HEK293T (cell line): ENCODE measurements at regions not wholly inside any gene's neighbourhood (a gene's known extent, or its start where the extent isn't known, plus 50 kb on each side); places are given as distances from the start of the nearest gene placed in this dataset.

ENCODE experiments used
- CTCF ChIA-PET: fragments of 350-600 bp; formaldehyde crosslinking; extraction: SDS; loops from one replicate; lab custom pipeline; 2021; ENCODE audit warnings: antibody characterized with exemption, inconsistent platforms; lab: Yijun Ruan, JAX
- POLR2A ChIA-PET: fragments of 350-600 bp; formaldehyde crosslinking; extraction: SDS; loops from one replicate; lab custom pipeline; 2020; ENCODE audit warnings: antibody characterized with exemption, inconsistent platforms; lab: Yijun Ruan, JAX
- DNase-seq: peaks from one replicate; pipeline ENCODE4 v3.0.0; 2012; ENCODE audit warnings: mixed read lengths; ENCODE audit errors: extremely low spot score
- ARNT ChIP-seq: fragments of 450-650 bp; IDR thresholded peaks from 2 replicates; pipeline ENCODE4 v1.6.1; 2017; ENCODE audit warnings: mild to moderate bottlenecking
- BHLHE40 ChIP-seq: fragments of 450-650 bp; IDR thresholded peaks from 2 replicates; pipeline ENCODE4 v1.6.1; 2016; ENCODE audit warnings: mild to moderate bottlenecking, moderate library complexity, borderline replicate concordance
- CTBP1 ChIP-seq: fragments of 450-650 bp; IDR thresholded peaks from 2 replicates; pipeline ENCODE4 v1.6.1; 2016; ENCODE audit warnings: borderline replicate concordance
- ELF4 ChIP-seq: fragments of 450-650 bp; IDR thresholded peaks from 2 replicates; pipeline ENCODE4 v1.6.1; 2017; ENCODE audit warnings: antibody characterized with exemption
- FOXA1 ChIP-seq: fragments of 450-650 bp; IDR thresholded peaks from 2 replicates; pipeline ENCODE4 v1.6.1; 2016; ENCODE audit warnings: mild to moderate bottlenecking
- FOXK2 ChIP-seq: fragments of 450-650 bp; IDR thresholded peaks from 2 replicates; pipeline ENCODE4 v1.6.1; 2016; ENCODE audit warnings: mild to moderate bottlenecking
- FOXM1 ChIP-seq: fragments of 450-650 bp; IDR thresholded peaks from 2 replicates; pipeline ENCODE4 v1.6.1; 2017; ENCODE audit warnings: mild to moderate bottlenecking, borderline replicate concordance
- HDGF ChIP-seq: fragments of 450-650 bp; IDR thresholded peaks from 2 replicates; pipeline ENCODE4 v1.6.1; 2017; ENCODE audit warnings: antibody characterized with exemption, borderline replicate concordance
- L3MBTL2 ChIP-seq: fragments of 450-650 bp; conservative IDR thresholded peaks from 2 replicates; pipeline ENCODE4 v1.6.1; 2016; ENCODE audit warnings: mild to moderate bottlenecking
- LEF1 ChIP-seq: fragments of 450-650 bp; IDR thresholded peaks from 2 replicates; pipeline ENCODE4 v1.6.1; 2017; ENCODE audit warnings: mild to moderate bottlenecking, borderline replicate concordance
- NFRKB ChIP-seq: fragments of 450-650 bp; IDR thresholded peaks from 2 replicates; pipeline ENCODE4 v1.6.1; 2016; ENCODE audit warnings: mild to moderate bottlenecking, moderate library complexity
- SP1 ChIP-seq: fragments of 450-650 bp; IDR thresholded peaks from 2 replicates; pipeline ENCODE4 v1.6.1; 2017
- SUZ12 ChIP-seq: fragments of 450-650 bp; IDR thresholded peaks from 2 replicates; pipeline ENCODE4 v1.6.1; 2016; ENCODE audit warnings: mild to moderate bottlenecking
- TARDBP ChIP-seq: fragments of 450-650 bp; IDR thresholded peaks from 2 replicates; pipeline ENCODE4 v1.6.1; 2016
- ZNF384 ChIP-seq: fragments of 450-650 bp; IDR thresholded peaks from 2 replicates; pipeline ENCODE4 v1.6.1; 2016
- TF ChIP-seq, protein P1 (sequence below): fragments of 450-650 bp; IDR thresholded peaks from 2 replicates; pipeline ENCODE4 v1.6.1; 2016

DNA sequence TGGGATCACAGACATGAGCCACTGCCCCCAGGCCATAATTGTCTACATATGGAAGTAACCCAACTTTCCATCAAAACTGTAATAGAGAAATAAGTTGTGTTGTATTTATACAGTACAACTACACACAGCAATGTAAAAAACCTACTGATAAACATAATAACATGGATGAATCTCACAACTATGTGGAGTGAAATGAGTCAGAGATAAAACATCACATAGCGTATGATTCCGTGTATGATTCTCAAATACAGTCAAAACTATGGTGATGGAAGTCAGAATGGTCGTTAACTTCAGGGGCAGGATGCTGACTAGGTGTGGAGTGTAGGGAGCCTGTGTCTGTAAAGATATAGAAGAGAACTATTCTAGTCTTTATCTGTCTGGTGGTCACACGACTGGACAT lies 332.7 kb upstream of the SLCO3A1 start:
- ChIA-PET CTCF (no interaction called here), POLR2A (no interaction called here)
- DNase-seq, result no peak
- no peak for TF ChIP-seq ARNT
- no peak for TF ChIP-seq FOXM1
- TF ChIP-seq BHLHE40, result no peak
- TF ChIP-seq L3MBTL2, result no peak
- no peak for TF ChIP-seq NFRKB
- TF ChIP-seq LEF1, result no peak
- TF ChIP-seq, protein P1, sequence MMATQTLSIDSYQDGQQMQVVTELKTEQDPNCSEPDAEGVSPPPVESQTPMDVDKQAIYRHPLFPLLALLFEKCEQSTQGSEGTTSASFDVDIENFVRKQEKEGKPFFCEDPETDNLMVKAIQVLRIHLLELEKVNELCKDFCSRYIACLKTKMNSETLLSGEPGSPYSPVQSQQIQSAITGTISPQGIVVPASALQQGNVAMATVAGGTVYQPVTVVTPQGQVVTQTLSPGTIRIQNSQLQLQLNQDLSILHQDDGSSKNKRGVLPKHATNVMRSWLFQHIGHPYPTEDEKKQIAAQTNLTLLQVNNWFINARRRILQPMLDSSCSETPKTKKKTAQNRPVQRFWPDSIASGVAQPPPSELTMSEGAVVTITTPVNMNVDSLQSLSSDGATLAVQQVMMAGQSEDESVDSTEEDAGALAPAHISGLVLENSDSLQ, result no peak
- TF ChIP-seq ZNF384, result no peak
- no peak for TF ChIP-seq TARDBP
- TF ChIP-seq FOXK2, result no peak
- TF ChIP-seq SUZ12, result no peak
- no peak for TF ChIP-seq HDGF
- TF ChIP-seq CTBP1, result no peak
- no peak for TF ChIP-seq SP1
- no peak for TF ChIP-seq ELF4
- TF ChIP-seq FOXA1, result no peak

DNA sequence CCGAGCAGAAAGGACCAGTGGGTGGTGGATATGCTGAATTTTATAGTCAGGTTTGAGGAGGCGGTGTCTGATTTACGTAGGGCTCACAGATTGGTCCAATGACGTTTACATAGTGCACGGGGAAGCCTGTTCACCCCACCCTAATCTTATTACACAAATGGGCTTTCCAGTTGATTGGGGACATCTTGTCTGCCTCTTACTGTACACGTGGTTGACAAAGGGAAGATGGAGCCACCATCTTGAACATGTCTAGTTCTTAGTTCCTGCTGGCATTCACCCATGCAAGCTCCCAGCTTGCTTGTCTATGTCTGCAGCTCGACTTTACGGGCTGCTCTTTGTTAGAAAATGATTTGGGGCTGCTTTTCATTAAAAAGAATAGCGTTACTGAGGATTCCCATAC lies 332.0 kb upstream of the SLCO3A1 start:
- ChIA-PET POLR2A (no interaction called here), CTCF (no interaction called here)
- TF ChIP-seq SP1 (no peak), L3MBTL2 (no peak), TARDBP (no peak), HDGF (no peak), ARNT (no peak), ELF4 (no peak), FOXK2 (no peak), SUZ12 (no peak), FOXM1 (no peak), LEF1 (no peak), CTBP1 (no peak), NFRKB (no peak), BHLHE40 (no peak), FOXA1 (no peak), ZNF384 (no peak)
- TF ChIP-seq, protein P1, result no peak
- no peak for DNase-seq

DNA sequence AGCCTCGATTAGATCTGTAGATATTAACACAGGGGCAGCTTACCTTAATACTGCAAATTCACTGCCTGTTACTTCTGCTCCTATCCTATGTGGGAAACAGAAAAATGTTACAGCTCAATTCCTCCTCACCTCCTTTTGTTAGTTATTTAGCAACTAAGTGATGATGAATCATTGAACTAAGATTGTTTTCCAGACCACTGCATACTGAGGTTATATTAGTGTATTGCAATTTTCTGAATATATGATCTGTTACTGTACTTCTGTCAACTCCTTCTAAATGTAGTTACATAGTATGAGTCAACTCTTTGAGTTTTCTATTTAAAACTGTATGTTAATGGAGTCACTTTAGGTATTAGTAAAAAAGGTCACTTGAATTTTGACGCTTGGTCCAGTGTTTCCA lies 331.5 kb upstream of the SLCO3A1 start:
- POLR2A ChIA-PET, result no interaction called here
- no peak for TF ChIP-seq TARDBP
- no peak for TF ChIP-seq BHLHE40
- no peak for TF ChIP-seq FOXK2
- TF ChIP-seq HDGF, result no peak
- no peak for TF ChIP-seq SP1
- no peak for TF ChIP-seq NFRKB
- no peak for TF ChIP-seq ZNF384
- no peak for TF ChIP-seq ELF4
- no peak for TF ChIP-seq FOXM1
- TF ChIP-seq SUZ12, result no peak
- TF ChIP-seq, protein P1, result no peak
- no peak for TF ChIP-seq LEF1
- no peak for TF ChIP-seq ARNT
- no peak for TF ChIP-seq FOXA1
- no peak for TF ChIP-seq L3MBTL2
- no peak for TF ChIP-seq CTBP1
- CTCF ChIA-PET, result no interaction called here
- DNase-seq, result no peak

DNA sequence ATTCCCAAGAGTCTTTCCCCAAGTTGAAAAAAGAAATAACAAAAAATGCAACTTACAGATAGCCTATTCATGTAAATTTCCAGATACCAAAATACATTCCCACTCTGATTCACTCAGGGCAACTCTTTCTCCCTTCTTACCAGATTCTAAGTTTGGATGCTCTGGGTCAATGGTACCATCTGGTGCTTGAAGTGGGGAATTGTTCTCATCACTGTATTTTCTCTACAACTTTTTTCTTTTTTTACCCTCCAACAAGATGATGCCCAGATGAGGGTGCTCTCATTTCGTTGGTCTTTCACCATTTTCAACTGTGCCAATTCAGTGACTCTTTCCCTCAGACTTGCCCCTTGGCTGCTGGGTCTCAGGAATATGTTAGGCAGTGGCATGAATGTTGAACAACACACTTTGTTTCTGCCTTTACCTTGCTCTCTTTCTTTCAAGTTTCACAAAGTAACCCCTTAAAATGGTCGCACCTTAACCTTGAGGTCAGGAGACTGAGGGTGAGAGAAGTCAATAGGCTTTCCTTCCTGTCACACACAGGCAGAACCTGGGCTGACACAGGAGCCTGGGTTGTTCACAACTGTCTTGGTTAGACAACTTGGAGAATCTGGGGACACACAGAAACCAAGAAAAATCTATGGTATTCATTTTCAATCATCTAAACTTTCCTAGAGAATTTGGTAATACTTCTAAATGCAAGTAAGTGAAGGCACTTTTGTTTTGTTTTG lies 330.7 kb upstream of the SLCO3A1 start:
- ChIA-PET POLR2A (no interaction called here), CTCF (no interaction called here)
- no peak for TF ChIP-seq ARNT
- no peak for TF ChIP-seq NFRKB
- TF ChIP-seq SUZ12, result no peak
- no peak for TF ChIP-seq SP1
- no peak for TF ChIP-seq LEF1
- TF ChIP-seq HDGF, result no peak
- TF ChIP-seq ZNF384, result no peak
- no peak for TF ChIP-seq L3MBTL2
- TF ChIP-seq FOXK2, result no peak
- TF ChIP-seq ELF4, result no peak
- TF ChIP-seq BHLHE40, result no peak
- TF ChIP-seq FOXA1, result no peak
- TF ChIP-seq FOXM1, result no peak
- TF ChIP-seq, protein P1, result no peak
- TF ChIP-seq TARDBP, result no peak
- TF ChIP-seq CTBP1, result no peak
- no peak for DNase-seq

DNA sequence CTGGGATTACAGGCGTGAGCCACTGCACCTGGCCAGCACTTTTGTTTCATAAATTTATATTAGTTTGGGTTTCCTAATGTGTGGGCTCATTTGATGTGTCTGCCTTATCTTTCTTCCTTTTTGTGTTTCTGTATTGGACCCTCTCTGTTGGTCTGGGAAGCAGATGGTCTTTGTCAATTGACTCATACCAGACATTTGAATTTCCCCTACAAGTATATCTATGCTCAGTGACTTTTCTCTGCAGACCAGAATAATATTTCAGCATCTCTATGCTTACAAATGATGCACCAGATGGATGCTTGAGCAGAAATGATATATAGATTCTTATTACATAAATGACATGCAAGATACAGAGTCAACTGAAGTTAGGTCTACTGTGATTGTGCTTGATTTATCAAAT lies 329.9 kb upstream of the SLCO3A1 start:
- CTCF ChIA-PET, result no interaction called here
- TF ChIP-seq CTBP1, result no peak
- no peak for DNase-seq
- POLR2A ChIA-PET, result no interaction called here
